Thyroid gland (tissue), 4 donors: ENCODE measurements at regions not wholly inside any gene's neighbourhood (a gene's known extent, or its start where the extent isn't known, plus 50 kb on each side); places are given as distances from the start of the nearest gene placed in this dataset.

ENCODE experiments used
- CTCF ChIP-seq, 6 experiments: fragments of 200-600 bp in 3 of 6; fragments of 450-650 bp in 3 of 6; sonication (generic) in 3 of 6; IDR thresholded peaks; one replicate each; pipeline ENCODE4 v1.5.1; 2016 to 2019; ENCODE audit warnings: antibody characterized with exemption in 6 of 6, mild to moderate bottlenecking in 2 of 6, inconsistent platforms in 1 of 6, moderate library complexity in 1 of 6
- POLR2A ChIP-seq, 2 donors: fragments of 450-650 bp; IDR thresholded peaks; one replicate each; pipeline ENCODE4 v1.6.1; 2017; ENCODE audit warnings: antibody characterized with exemption in 2 of 2, mild to moderate bottlenecking in 2 of 2, moderate library complexity in 1 of 2

- no peak for TF ChIP-seq POLR2A (IDR thresholded peaks at IDR 0.05)
- TF ChIP-seq CTCF (IDR thresholded peaks at IDR 0.05) = no peak
Observed at GRCh38 chr2:22634167-22634566, 750.8 kb upstream of the KLHL29 start.
